PC-3 (cell line): ENCODE measurements at regions not wholly inside any gene's neighbourhood (a gene's known extent, or its start where the extent isn't known, plus 50 kb on each side); places are given as distances from the start of the nearest gene placed in this dataset.

ENCODE experiments used
- ATAC-seq: fragments of 200-7000 bp; cut with Tn5 transposase; 2 replicates; pipeline ENCODE4 v1.9.1; 2020; ENCODE audit warnings: mild to moderate bottlenecking, moderate library complexity
- BruUV-seq: library from RNA; stranded (reverse); fragments of 400-500 nt; replicated peaks from 2 replicates; lab custom pipeline; 2021; lab: Mats Ljungman, UMichigan
- CTCF ChIA-PET: fragments of 300-600 bp; sonication (Branson Sonifier 250); formaldehyde crosslinking; loops from one replicate; lab custom pipeline; 2022; ENCODE audit warnings: antibody characterized with exemption; lab: Charles Lee
- POLR2A ChIA-PET: fragments of 300-600 bp; sonication (Branson Sonifier 250); formaldehyde crosslinking; loops from one replicate; lab custom pipeline; 2022; ENCODE audit warnings: antibody characterized with exemption; ENCODE audit not compliant: unreplicated experiment; lab: Charles Lee
- DNase-seq: peaks from one replicate; pipeline ENCODE4 v3.0.0-alpha.2; 2015
- H2AFZ ChIP-seq: fragments of 300-600 bp; sonication (generic); 2 replicates; pipeline ENCODE4 v1.6.0; 2016; ENCODE audit warnings: antibody characterized with exemption, low read length
- H3F3A ChIP-seq: fragments of 300-600 bp; sonication (generic); one replicate; pipeline ENCODE4 v1.6.0; 2017; ENCODE audit warnings: antibody characterized with exemption, low read length, control low read depth, mild to moderate bottlenecking; ENCODE audit not compliant: unreplicated experiment
- H3K27ac ChIP-seq: fragments of 300-600 bp; sonication (generic); 2 replicates; pipeline ENCODE4 v1.5.1; 2016; ENCODE audit warnings: mild to moderate bottlenecking, low read length
- H3K27me3 ChIP-seq: fragments of 300-600 bp; sonication (generic); 2 replicates; pipeline ENCODE4 v1.6.1; 2016; ENCODE audit warnings: low read length, mixed read lengths
- H3K36me3 ChIP-seq: fragments of 300-600 bp; sonication (generic); 2 replicates; pipeline ENCODE4 v1.6.1; 2016; ENCODE audit warnings: low read depth, mixed run types, low read length, mixed read lengths
- H3K4me1 ChIP-seq: fragments of 300-600 bp; sonication (generic); 2 replicates; pipeline ENCODE4 v1.5.1; 2016; ENCODE audit warnings: low read length; ENCODE audit not compliant: insufficient read depth
- H3K4me2 ChIP-seq: fragments of 300-600 bp; sonication (generic); 2 replicates; pipeline ENCODE4 v1.6.0; 2016; ENCODE audit warnings: low read length
- H3K4me3 ChIP-seq: fragments of 300-600 bp; sonication (generic); 2 replicates; pipeline ENCODE4 v1.5.1; 2016; ENCODE audit warnings: mild to moderate bottlenecking, low read length, mixed read lengths
- H3K79me2 ChIP-seq: fragments of 300-600 bp; sonication (generic); 2 replicates; pipeline ENCODE4 v1.6.1; 2017; ENCODE audit warnings: low read length, mixed read lengths
- H3K9ac ChIP-seq: fragments of 300-600 bp; sonication (generic); 2 replicates; pipeline ENCODE4 v1.6.0; 2016; ENCODE audit warnings: mild to moderate bottlenecking, low read length
- H3K9me2 ChIP-seq: fragments of 300-600 bp; sonication (generic); replicated peaks from 2 replicates; pipeline ENCODE4 v1.6.1; 2016; ENCODE audit warnings: mixed run types, low read length, mixed read lengths
- H3K9me3 ChIP-seq: fragments of 300-600 bp; sonication (generic); 2 replicates; pipeline ENCODE4 v1.6.1; 2016; ENCODE audit warnings: low read length, mixed read lengths
- H4K20me1 ChIP-seq: fragments of 300-600 bp; sonication (generic); 2 replicates; pipeline ENCODE4 v1.6.1; 2016; ENCODE audit warnings: low read length, mixed read lengths
- CTCF ChIP-seq: fragments of 300-600 bp; sonication (generic); conservative IDR thresholded peaks from 2 replicates; pipeline ENCODE4 v1.5.1; 2017; ENCODE audit warnings: antibody characterized with exemption, low read depth, mild to moderate bottlenecking, low read length
- EZH2 ChIP-seq: fragments of 300-600 bp; sonication (generic); IDR thresholded peaks from one replicate; pipeline ENCODE4 v1.6.1; 2017; ENCODE audit warnings: antibody characterized with exemption, mild to moderate bottlenecking, low read length; ENCODE audit not compliant: unreplicated experiment
- EZH2phosphoT487 ChIP-seq: fragments of 300-600 bp; sonication (generic); IDR thresholded peaks from 2 replicates; pipeline ENCODE4 v1.6.1; 2018; ENCODE audit warnings: mild to moderate bottlenecking, antibody characterized with exemption, low read length, borderline replicate concordance
- intact Hi-C: fragments of 100-400 bp; cut with micrococcal nuclease; formaldehyde crosslinking; loops from 2 replicates; pipeline ENCODE4 v1.9.0; 2023

- ChIA-PET CTCF (no interaction called here), POLR2A (no interaction called here)
- H3K9ac ChIP-seq, result no peak overlapping the region
- H3K27ac ChIP-seq, result no peak overlapping the region
- no peaks in the 10 kb centered on the region for H3K79me2 ChIP-seq
- no peaks in the 10 kb centered on the region for H3K36me3 ChIP-seq
- intact Hi-C loops, result no loop called here
- DNase-seq, result no peak
- peaks cover 7% of the 10 kb centered on the region for H3K4me1 ChIP-seq
- TF ChIP-seq EZH2 (no peak), EZH2phosphoT487 (no peak), CTCF (no peak)
- H3K4me3 ChIP-seq, result no peak overlapping the region
- H3K9me3 ChIP-seq, result no peaks in the 10 kb centered on the region
- ATAC-seq, result no peak
- no peak overlapping the region for H3K4me2 ChIP-seq
- no peaks in the 10 kb centered on the region for H3F3A ChIP-seq
- no peak overlapping the region for H2AFZ ChIP-seq
- H4K20me1 ChIP-seq, result no peaks in the 10 kb centered on the region
- BruUV-seq, result no TSS peak
- H3K9me2 ChIP-seq, result no peaks in the 10 kb centered on the region
- peaks cover 34% of the 10 kb centered on the region for H3K27me3 ChIP-seq
Observed at GRCh38 chr4:3648731-3649130, 116.5 kb upstream of the LRPAP1 start.

- POLR2A ChIA-PET, result interaction anchor here (0.6 kb wide), 1 partner anchor 1518 kb away, joined by 3 read pairs; no protein-coding TSS in a partner anchor
- Histone ChIP-seq H3K4me2 (no peak overlapping the region), H3K79me2 (no peaks in the 10 kb centered on the region), H3K27me3 (peaks cover 34% of the 10 kb centered on the region), H3K9me2 (no peaks in the 10 kb centered on the region), H3K9ac (no peak overlapping the region), H2AFZ (no peak overlapping the region), H3F3A (no peaks in the 10 kb centered on the region), H3K9me3 (no peaks in the 10 kb centered on the region), H3K27ac (no peak overlapping the region), H3K4me1 (peaks cover 7% of the 10 kb centered on the region), H3K4me3 (no peak overlapping the region), H4K20me1 (no peaks in the 10 kb centered on the region), H3K36me3 (no peaks in the 10 kb centered on the region)
- CTCF ChIA-PET, result no interaction called here
- intact Hi-C loops, result no loop called here
- ATAC-seq (no peak), DNase-seq (no peak)
- TF ChIP-seq CTCF (no peak), EZH2phosphoT487 (no peak), EZH2 (no peak)
- no TSS peak for BruUV-seq
Observed at GRCh38 chr4:3648195-3648594, 116.0 kb upstream of the LRPAP1 start.

GRCh38 chr4:3647421-3647820, 115.2 kb upstream of the LRPAP1 start:
- Histone ChIP-seq H3K36me3 (no peaks in the 10 kb centered on the region), H3K4me3 (no peak overlapping the region), H3K79me2 (no peaks in the 10 kb centered on the region), H2AFZ (no peak overlapping the region), H3K4me1 (peaks cover 7% of the 10 kb centered on the region), H4K20me1 (no peaks in the 10 kb centered on the region), H3K9me3 (no peaks in the 10 kb centered on the region), H3K27me3 (peaks cover 34% of the 10 kb centered on the region), H3K4me2 (no peak overlapping the region), H3K9ac (no peak overlapping the region), H3K9me2 (no peaks in the 10 kb centered on the region), H3F3A (no peaks in the 10 kb centered on the region), H3K27ac (no peak overlapping the region)
- ChIA-PET CTCF (no interaction called here), POLR2A (no interaction called here)
- intact Hi-C loops, result no loop called here
- TF ChIP-seq EZH2 (no peak), EZH2phosphoT487 (no peak), CTCF (no peak)
- ATAC-seq, result no peak
- BruUV-seq, result no TSS peak
- DNase-seq, result no peak
